ENCODE measurements at regions not wholly inside any gene's neighbourhood (a gene's known extent, or its start where the extent isn't known, plus 50 kb on each side); places are given as distances from the start of the nearest gene placed in this dataset.

GRCh38 chr4:26181616-26182015 is 139.2 kb upstream of the RBPJ start:
- no peak for TF ChIP-seq CTCF (IDR thresholded peaks at IDR 0.05)
- no peak for TF ChIP-seq POLR2A (IDR thresholded peaks at IDR 0.05)

All from heart left ventricle (tissue), 13 donors.